GM19035 (cell line): ENCODE measurements at regions not wholly inside any gene's neighbourhood (a gene's known extent, or its start where the extent isn't known, plus 50 kb on each side); places are given as distances from the start of the nearest gene placed in this dataset.

Source experiments
- ATAC-seq: cut with Tn5 transposase; IDR thresholded peaks from one replicate; pipeline ENCODE4 v1.9.1; 2021; ENCODE audit not compliant: unreplicated experiment

GRCh38 chr9:107431461-107431860 is 58.1 kb downstream of the KLF4 start:
- no peak for ATAC-seq

GRCh38 chr9:107430071-107430470 is 59.5 kb downstream of the KLF4 start:
- ATAC-seq, result no peak

- ATAC-seq, result no peak
Measured at GRCh38 chr9:107426126-107426525, 63.4 kb downstream of the KLF4 start.

GRCh38 chr9:107425101-107426025 is 64.2 kb downstream of the KLF4 start:
- peak; percentile 94 for ATAC-seq

GRCh38 chr9:107423540-107423939 is 66.0 kb downstream of the KLF4 start:
- ATAC-seq, result no peak

GRCh38 chr9:107422189-107423185 is 67.1 kb downstream of the KLF4 start:
- no peak for ATAC-seq

GRCh38 chr9:107410420-107410819 is 79.1 kb downstream of the KLF4 start:
- ATAC-seq, result no peak

GRCh38 chr9:107409581-107410389 is 79.8 kb downstream of the KLF4 start:
- no peak for ATAC-seq

- ATAC-seq, result no peak
Measured at GRCh38 chr9:107407675-107408074, 81.9 kb downstream of the KLF4 start.

GRCh38 chr9:107405511-107405910 is 84.1 kb downstream of the KLF4 start:
- no peak for ATAC-seq

GRCh38 chr9:107404736-107405135 is 84.8 kb downstream of the KLF4 start:
- ATAC-seq, result no peak

- no peak for ATAC-seq
Measured at GRCh38 chr9:107404161-107404560, 85.4 kb downstream of the KLF4 start.

- ATAC-seq, result no peak
Measured at GRCh38 chr9:107397076-107398044, 92.2 kb downstream of the KLF4 start.

GRCh38 chr9:107394264-107394663 is 95.3 kb downstream of the KLF4 start:
- ATAC-seq, result no peak

- no peak for ATAC-seq
Measured at GRCh38 chr9:107390778-107391177, 98.8 kb downstream of the KLF4 start.

GRCh38 chr9:107390279-107390678 is 99.3 kb downstream of the KLF4 start:
- no peak for ATAC-seq

GRCh38 chr9:107389617-107390071 is 99.9 kb downstream of the KLF4 start:
- no peak for ATAC-seq

GRCh38 chr9:107388890-107389289 is 100.7 kb downstream of the KLF4 start:
- ATAC-seq, result no peak

GRCh38 chr9:107387409-107387808 is 102.2 kb downstream of the KLF4 start:
- no peak for ATAC-seq
